Femur (tissue), 1 donor: ENCODE measurements at regions not wholly inside any gene's neighbourhood (a gene's known extent, or its start where the extent isn't known, plus 50 kb on each side); places are given as distances from the start of the nearest gene placed in this dataset.

Experiments
- DNase-seq: peaks from one replicate; pipeline ENCODE4 v3.0.0-alpha.2; 2017

DNA sequence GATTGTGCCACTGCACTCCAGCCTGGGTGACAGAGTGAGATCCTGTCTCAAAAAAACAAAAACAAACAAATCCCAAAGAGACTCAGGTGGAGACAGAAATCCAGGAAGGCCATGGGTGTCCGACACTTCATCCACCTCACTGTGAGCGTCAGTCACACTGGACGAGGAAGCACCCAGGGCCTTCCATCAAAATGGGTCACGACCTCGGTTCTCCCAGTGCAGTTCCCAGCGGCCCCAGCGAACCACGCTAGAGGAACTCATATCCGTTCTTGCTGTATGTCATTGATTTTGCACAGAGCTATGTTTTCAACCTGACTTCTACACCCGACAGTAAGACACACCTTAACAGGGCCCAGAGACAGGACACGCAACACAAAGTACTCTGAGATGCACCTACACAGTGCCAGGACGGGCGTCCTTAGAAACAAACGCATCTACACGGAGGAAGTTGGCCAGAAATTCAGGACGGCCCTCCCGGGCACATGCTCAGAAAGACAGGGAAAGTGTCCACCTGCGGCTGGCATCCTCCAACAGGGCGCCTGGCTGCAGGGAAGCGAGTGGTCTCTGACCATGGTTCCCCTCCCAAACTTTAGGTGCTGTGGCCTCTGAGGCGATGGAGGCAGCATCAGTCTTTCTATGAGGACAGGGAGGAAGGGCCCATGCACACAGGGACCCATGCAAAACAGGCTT is 410.5 kb downstream of the CTTN start:
- DNase-seq: no peak

DNA sequence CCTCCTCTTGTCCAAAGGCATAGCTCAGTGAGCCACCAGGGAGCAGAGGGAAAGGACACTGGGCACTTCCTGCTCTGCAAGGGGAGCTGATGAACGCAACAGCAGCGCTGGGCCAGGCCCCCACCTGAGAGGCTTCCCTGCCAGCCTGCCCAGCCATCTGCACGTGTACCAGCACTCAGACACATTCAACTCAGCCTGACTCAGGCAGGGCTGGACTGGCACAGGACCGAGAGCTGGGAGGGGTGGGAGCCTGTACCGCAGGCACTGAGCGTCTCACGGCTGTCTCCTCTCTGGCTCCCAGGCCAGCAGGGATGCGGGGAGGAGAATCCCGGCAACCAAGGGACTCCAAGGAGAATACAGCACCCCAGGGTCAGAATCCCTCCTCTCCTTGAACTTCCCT is 411.8 kb downstream of the CTTN start:
- DNase-seq: no peak

DNA sequence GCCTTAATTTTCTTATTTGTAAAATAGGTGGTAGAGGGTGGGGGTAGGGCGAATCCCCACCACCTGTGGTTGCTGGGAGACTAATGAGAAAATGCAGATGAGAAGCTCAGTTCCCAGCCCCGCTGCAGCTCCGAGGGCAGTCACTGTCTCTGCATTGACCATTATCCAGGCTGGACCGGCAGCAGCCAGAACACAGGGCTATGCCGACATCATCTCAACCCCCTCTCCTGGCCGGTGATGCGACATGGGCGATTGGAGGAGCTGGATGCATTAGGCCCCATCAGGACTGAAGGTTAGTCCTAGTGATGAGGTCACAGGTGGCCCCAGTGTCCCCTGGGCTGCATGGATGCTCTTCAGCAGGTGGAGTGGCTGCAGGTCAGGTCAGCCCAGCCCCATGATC is 412.4 kb downstream of the CTTN start:
- no peak for DNase-seq

DNA sequence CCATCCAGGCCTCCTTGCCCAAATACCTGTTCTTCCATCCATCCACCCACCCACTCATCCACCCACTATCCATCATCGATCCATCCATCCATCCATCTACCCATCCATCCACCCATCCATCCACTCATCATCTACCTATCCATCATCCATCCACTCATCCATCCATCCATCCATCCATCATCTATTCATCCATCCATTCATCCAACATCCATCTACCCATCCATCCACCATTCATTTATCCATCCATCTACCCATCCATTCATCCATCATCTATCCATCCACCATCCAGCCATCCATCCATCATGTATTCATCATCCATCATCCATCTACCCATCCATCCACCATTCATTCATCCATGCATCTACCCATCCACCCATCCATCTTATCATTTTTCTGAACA is 413.2 kb downstream of the CTTN start:
- DNase-seq: no peak

DNA sequence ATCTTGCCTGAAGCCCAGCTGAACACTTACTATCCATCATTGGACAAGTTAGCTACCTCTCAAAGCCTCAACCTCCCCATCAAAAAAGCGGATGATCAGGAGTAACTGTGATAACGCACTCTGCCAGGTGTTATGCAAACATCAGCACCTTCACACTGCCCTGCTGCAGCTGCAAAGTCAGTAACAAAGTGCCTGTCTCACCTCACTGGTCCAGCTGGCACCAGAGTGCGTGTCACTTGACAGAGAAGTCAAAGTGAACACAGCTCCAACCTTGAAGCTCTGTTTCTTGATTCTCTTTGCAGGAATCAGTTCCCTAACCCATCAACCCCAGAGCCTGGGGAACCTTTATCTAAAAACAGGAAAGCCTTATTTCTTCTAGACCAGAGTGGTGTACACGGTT is 413.6 kb downstream of the CTTN start:
- no peak for DNase-seq

DNA sequence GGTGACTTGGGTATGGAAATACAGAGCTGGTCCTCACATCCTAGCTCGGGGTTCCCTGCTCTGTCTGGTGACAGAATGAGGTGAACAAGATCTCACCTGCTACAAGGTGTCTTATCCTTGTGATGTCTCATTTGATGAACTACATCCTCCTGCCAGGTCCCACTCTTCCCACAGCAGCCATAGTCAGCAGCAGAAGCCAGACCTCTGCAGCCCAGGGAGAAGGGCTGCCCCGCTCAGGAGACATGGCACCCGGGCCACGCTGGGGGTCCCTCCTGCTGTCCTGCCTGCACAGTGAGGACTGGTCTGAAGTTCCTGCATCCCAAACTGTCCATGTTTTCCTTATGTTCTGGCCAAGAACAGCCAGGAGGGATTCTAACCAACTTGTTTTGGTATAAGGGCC is 414.1 kb downstream of the CTTN start:
- no peak for DNase-seq

DNA sequence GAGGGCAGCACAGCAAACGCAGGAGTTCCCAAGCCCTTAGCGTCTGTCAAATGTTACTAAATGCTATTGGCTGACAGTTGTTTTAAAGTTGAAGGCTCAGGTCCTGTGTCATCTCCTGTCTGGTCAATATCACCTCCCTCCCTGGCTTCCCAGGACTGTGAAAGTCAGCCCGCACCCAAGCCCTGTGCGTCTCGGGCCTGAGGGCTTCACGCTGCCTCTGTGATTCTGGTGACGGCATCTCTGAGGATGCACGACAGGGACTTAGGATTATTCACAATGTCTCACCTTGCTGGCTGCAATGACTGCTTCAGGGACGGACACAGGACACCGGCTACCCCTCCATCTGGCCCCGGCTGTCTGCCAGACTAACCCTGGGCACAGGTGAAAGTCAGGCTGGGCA is 415.3 kb downstream of the CTTN start:
- DNase-seq: no peak

DNA sequence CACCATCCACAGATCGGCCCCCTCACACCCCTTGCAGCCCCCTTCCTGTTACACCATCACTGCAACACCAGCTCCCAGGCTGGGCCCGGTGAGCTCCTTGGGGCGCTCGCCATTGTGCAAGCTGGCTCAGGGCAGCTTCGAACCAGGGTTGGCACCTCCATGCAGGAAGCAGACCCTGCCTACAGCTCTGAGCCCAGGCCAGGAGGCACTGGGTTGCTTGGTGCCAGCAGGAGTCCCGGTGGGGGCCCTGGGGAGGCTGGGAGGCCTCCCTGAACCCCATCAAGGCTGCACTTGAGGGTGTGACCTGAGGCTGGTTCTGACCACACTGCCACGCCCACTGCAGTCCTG is 417.1 kb downstream of the CTTN start:
- no peak for DNase-seq

DNA sequence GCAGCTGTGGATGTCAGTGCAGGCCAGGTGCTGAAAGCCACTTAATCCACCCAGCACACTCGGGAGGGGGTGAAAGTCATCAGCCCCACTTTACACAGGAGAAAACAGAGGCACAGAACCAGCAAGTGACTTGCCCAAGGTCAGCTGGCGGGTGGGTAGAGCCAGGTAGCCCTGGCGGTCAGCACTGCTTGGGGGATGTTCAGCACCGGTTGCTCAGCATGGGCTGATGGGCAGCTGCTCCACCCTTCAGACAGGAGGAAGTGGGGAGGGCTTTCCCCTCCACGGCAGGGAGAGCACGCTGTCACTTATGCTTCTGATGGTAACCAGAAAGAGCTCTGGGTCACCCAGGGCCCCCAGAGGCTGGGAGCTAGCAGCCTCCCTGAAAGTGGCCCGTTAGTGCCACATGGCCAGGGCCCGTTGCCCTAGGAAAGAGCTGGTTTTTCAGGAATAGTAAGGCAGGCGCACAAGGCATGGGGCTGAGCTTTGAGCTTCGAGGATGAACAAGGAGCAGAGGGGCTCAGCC is 417.9 kb downstream of the CTTN start:
- DNase-seq: no peak

DNA sequence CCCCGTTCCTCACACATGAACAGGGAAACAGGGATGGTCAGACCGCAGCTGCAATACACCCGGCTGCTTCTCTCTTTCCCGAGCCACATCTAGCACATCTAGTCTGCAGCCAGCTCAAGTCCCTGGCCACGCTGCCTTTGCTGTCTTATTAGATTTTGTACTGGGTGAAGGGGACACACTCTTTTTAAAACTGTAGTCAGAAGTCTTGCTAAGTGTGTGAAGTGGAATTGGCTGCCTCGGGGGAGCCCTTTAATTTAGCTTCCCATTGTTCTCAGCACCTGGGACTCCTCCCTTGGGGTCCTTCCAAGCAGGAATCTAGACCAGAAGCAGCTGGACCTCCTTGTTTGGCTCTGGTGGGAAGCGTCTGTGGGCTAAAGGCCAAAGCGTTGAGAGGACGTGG is 420.0 kb downstream of the CTTN start:
- no peak for DNase-seq

DNA sequence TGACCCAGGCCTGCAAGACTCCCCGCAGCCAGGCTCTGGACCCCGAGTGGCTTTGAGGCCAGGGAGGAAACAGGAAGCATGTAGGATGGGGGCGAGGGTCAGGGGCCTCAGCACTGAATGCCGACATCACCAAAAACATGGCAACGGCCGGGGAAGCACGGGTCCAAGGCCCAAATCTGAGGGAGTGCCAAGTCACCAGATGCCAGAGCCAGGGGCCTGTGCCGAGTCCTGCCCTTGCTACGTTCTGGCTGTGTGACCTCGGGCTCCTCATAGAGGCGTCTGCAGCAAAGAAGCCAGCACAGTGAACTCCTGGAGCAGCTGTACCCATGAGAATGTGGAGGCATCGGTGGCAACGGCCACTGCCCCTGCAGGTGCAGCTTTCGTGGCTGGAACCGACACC is 420.7 kb downstream of the CTTN start:
- DNase-seq: no peak

DNA sequence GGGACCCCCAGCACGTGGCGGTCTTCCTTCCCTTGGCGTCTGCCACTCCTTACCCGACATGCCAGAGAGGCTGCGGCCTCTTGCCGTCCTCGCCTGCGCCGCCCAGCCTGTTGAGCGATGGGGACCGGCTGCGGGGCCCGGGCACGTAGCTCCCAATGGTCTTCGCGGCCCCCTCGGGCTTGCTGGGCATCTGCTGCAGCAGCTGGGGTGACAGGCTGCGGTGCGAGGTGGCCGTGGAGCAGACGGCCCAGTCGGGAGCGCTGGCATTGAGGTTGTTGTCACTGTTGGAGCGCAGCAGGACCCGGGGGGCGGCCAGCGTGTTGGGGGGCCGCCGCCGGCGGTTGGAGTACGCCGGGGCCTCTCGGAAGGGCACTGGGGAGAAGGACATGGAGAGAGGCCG is 422.0 kb downstream of the CTTN start:
- no peak for DNase-seq

DNA sequence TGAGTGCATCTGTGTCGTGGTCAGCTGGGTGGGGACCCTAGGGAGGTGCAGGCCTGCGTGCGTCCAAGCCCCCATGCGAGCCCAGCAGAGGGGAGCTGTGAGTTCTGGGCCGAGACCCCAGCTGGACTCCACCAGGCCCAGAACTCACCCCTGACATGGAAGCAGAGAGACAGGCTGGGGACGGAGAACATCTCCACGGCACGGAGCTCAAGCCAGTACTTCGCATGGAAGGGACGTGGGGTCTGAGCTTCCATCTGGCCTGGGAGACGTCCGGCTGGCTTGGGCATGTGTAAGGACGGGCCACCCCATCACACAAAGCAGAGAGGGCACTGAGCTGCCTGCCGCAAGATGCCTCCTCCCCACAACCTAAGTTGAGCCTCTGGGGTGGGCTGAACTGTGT is 422.4 kb downstream of the CTTN start:
- DNase-seq: no peak

DNA sequence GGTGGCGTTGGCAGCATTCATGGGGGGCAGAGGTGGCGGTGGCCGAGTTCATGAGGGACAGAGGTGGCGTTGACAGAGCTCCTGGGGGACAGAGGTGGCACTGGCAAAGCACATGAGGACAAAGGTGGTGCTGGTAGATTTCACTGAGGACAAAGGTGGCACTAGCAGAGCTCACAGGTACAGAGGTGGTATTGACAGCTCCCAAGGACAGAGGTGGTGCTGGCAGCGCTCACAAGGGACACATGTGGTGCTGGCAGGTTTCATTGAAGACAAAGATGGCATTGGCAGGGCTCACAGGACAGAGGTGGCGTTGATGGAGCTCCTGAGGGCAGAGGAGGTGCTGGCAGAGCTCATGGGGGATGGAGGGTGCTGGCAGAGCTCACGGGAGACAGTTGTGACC is 425.4 kb downstream of the CTTN start:
- DNase-seq: no peak

DNA sequence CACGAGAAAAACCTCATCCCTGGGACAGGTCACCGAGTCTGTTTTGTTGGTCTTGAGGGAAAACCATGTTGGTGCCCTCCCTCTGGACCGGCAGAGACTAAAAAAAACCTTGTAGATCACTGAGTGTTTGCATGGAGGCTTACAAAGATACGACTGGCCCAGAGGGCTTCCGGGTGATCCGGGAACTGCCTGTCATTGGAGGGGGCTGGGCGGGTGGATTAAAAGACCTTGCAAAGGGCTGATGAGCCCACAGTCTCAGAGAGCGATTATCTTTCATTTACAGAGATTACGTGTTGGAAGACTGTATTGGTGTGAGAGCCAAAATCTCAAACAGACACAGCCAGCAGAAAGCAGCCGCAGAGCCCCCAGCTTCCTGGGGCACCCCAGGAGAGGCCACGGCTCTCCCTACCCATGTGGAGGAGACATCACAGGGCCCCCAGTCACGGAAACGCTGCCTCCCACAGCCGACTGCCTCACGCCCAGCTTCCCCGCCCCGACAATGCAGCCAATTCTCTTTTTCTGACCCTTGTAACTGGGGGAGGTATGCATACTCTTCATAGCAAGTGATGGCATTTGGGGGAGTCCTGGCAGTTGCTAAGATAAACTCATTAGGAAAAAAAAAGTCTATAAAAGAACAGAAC is 426.4 kb downstream of the CTTN start:
- no peak for DNase-seq

DNA sequence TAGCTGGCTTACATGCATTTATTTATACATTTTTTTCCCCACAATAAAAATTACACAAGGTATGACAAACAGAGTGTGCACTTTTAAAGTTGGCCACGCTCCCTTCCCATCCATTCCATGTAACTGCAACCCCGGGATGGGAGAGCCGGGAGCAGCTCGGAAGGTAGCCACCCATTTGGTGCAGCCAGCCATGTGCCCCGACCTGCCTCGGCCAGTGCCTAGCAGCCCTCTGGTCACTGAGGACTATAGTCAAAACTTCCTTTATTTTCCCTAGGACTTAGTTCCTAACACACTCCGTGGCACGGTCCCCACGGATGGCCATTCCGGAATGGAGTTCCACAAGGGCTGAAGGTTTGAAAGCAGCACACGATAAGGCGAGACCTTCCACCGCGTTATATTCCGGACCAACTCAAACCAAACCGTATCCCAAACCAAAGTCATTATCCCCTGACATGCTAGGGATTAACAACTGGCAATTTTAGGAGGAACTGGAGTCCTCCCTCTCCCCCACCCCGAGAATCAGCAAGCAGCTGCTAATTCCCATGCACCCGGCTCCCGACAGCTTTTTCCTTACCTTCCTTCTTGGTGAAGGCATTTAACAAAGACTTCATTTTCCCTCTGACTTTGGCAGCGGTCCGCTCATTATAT is 426.4 kb downstream of the SHANK2 start:
- DNase-seq: no peak

DNA sequence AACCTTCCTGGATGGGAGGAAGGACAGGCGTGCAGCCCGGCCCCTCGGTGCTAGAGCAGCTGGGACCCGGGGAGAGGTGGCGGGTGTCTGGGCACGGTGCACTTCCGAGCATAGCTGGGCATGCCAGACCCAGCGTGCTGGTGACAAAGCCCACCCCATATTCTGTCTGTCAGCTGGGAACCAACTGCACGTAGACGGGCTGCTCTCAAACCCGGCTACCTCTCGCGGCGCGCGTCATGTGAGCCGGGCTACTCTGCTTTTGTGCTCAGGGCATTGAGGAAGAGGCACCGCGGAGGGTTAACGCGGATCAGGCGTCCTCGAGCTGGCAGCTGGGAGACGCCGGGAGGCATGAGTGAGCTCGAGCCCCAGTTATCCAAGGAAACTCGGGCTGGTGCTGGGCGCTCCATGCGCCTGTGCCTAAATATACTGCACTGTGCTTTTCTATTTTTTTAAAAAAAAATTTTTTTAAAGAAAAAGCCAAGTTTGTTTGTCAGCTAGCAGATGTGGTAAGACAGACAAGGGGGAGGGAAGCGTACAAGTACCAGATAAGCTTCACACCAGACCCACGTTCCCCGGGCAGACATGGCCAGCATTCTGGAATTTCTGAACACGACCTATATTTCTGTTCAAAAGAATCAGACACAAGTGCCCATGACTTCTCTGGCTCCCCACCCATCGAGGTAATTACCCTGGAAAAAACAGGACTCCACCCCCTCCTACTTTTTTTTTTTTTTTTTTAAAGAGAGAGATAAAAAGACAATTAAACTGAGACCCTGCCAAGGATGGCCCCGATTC is 425.6 kb downstream of the SHANK2 start:
- DNase-seq: peak; percentile 64

DNA sequence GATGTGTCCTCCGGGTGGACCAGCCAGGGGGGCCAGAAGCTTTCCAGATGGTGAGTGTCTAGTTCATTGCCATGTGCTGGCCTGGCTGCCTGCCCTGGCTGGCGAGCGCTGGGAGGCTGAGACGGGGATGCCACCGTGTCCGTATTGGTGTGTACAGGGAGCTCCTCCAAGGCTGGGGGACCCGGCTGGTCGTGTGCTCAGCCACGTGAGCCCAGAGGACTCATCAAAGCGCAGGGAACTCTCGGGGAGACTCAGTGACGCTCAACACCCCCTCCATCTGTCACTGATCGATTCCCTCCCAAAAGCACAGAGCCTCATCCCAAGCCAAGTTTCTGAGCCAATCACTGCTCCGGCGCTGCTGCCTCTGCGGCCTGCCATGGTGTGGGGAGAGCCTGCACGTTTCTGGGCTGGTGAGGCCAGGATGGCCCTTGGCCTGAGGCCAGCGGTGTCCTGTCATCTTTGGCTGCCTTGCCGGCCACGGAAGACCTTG is 423.7 kb downstream of the SHANK2 start:
- peak; percentile 67 for DNase-seq

DNA sequence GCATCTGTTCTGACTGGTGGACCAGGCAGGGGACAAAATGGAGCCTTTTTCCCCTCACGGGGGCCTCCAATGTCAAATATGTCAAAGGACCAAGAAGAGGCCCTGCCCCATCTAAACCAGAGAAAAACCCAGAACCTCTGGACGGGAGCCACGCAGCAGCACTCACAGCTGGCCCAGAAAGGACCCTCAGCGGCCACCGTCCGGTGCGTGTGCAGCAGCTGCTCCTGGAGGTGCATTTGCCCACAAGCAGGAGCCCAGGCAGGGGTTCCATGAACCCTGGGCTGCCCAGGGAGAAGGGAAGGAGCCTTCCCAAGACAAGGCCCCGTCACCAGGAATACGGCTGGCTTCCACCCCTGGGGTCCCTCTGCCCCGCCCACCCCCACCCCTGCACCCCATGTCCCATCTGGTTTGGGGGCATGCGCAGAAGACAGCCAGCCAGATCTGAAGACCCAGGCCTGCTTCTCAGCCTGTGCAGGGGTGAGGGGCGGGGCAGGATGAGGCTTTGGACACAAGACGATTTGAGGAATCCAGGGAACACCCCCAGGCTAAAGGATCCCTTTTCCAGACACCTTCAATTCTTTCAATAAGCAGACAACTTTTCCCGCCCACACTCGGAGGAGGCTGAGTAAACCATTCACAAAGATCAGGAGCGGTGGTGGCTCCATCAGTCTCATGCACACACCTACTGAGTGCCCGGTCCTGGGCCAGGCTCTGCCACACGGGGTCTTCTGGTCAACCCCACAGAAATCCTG is 423.1 kb downstream of the SHANK2 start:
- no peak for DNase-seq

DNA sequence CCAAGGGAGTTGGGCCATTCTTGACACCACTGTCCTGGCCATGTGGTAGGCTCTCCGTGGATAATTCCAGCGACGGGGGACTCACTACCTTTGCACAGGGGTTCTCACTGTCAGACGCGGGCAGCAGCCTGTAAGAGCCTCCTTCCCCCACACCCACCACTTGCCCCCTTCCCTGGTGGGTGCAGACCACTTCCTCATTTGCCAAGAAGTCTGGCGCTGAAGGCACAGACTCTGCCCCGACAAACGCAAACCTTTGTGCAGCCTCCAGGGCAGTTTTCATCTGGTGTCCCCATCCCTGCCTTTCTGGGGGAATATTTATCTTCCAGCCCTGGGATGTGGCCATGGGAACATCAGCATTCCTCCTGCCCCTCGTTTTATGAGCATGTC is 422.5 kb downstream of the SHANK2 start:
- no peak for DNase-seq

DNA sequence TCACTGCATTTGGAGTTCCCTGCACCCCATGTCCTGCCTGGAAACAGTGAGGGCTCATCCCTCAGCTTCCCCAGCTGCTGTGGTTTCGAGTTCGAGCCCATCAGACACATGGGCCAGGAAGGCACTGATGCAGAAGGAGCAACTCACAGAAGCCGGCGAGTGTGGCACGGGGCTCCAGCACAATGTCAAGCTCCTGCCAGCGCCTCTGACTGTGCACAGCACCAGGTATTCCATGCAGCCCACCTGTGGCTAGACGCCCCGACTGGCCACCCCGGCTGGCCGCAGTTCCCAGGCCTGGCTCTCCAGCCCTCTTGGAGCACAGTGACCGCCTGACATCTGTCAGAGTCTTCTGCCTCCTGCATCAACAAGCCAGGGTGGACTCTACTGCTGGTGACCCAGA is 419.4 kb downstream of the SHANK2 start:
- no peak for DNase-seq

DNA sequence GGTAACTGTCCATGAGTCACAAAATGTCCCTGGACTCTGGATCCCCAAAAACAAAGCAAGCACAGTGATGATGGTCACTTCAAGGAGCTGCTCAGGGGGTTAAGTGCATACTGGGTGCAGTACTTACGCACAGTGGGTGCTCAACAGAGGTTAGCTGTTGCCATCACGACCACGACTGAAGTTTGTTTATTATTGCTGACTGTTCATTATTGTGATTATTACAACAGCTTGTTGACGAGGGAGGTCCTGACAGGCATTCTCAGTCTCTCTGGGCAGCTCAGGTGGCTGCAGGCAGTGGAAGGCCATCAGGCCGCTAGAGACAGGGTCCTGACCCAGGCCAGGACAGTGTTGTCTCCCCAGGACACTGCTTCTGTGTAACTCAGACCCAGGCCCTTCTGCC is 418.8 kb downstream of the SHANK2 start:
- DNase-seq: no peak
